AML-193 (cell line): ENCODE measurements at regions not wholly inside any gene's neighbourhood (a gene's known extent, or its start where the extent isn't known, plus 50 kb on each side); places are given as distances from the start of the nearest gene placed in this dataset.

Experiments
- DNase-seq, 2 experiments: peaks; one replicate each; lab custom pipeline; 2025; lab: John Stamatoyannopoulos, UW

DNA sequence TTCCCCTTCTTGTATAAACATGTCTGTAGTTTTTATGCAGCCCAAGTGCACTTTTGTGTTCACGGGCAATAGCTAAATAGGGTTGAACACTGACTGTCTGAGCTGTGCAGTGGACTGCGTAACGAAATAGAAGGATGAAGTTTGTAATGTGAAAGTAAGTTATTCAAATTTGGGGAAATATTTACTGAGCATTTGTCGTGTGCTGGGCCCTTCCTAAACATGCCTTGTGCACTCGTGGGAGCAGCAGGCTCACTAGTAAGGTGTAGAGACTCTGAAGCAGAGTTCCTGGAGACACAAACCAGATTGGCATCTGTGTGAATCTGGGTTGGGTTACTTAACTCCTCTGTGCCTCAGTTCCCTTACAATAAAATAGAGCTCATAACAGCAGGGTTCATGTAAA, 51.7 kb upstream of the C1QTNF7 start:
- no peak for DNase-seq

DNA sequence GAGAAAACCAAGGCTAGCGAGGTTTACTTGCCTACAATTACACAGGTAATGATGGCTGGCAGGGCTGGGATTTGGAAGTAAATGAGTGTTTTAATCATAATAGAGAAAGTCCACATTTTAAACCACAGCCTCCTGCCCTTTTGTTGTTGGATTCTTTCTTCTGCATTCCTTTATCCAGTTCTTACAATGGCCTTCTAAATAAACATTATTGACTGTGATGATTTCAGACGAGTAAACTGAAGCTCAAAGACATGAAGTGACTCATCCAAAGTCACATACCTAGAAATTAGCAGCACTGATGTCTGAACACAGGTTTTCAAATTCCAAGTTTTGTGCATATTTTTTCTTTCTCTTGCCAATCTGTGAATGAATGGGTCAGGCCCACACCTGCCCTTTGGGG, 51.2 kb upstream of the C1QTNF7 start:
- no peak for DNase-seq
